ENCODE measurements at regions not wholly inside any gene's neighbourhood (a gene's known extent, or its start where the extent isn't known, plus 50 kb on each side); places are given as distances from the start of the nearest gene placed in this dataset.

DNA sequence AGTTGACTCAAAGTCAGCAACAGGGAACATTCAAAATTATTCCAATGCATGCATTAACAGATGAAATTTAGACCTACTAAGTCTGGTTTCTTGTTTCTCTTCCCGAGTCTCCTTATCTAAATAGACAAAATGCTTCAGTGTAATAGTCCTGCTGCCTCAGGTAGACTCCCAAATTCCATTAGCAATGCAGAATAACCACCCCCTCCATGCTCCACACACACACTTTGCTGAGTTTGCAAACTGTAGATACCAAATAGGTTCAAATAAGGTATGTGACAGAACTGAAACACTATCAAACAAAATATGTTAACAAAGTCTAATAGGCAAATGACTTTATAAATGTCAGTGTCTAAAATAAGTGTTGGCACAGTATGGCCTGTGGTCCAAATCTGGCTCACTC is 451.1 kb upstream of the SOX5 start:
- Mint-ChIP-seq H3K27me3 (ENCODE audit: low read depth) (no peaks in the 10 kb centered on the region), H3K27ac (no peak overlapping the region), H3K4me3 (no peak overlapping the region), H3K9me3 (no peaks in the 10 kb centered on the region), H3K36me3 (no peaks in the 10 kb centered on the region), H3K4me1 (peaks cover 32% of the 10 kb centered on the region)
- no peak for TF ChIP-seq TCF7 (CRISPR knock-in tag; IDR thresholded peaks at IDR 0.05; ENCODE audit: low read depth)
- no peak for TF ChIP-seq CREM (CRISPR knock-in tag; IDR thresholded peaks at IDR 0.05)
- TF ChIP-seq OVOL2 (CRISPR knock-in tag; IDR thresholded peaks at IDR 0.05; ENCODE audit: borderline replicate concordance) = no peak
- no peak for TF ChIP-seq ZNF219 (CRISPR knock-in tag; IDR thresholded peaks at IDR 0.05; ENCODE audit: borderline replicate concordance)
- TF ChIP-seq MYBL2 (CRISPR knock-in tag; IDR thresholded peaks at IDR 0.05) = no peak
- TF ChIP-seq, protein P1, sequence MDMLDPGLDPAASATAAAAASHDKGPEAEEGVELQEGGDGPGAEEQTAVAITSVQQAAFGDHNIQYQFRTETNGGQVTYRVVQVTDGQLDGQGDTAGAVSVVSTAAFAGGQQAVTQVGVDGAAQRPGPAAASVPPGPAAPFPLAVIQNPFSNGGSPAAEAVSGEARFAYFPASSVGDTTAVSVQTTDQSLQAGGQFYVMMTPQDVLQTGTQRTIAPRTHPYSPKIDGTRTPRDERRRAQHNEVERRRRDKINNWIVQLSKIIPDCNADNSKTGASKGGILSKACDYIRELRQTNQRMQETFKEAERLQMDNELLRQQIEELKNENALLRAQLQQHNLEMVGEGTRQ (CRISPR knock-in tag; IDR thresholded peaks at IDR 0.05) = no peak
- TF ChIP-seq EMX1 (CRISPR knock-in tag; IDR thresholded peaks at IDR 0.05) = no peak
- ATAC-seq (no peak), DNase-seq (ENCODE audit: low spot score) (no peak)
- ChIA-PET POLR2A (no interaction called here), CTCF (no interaction called here)

- no peak for ATAC-seq
- DNase-seq (ENCODE audit: low spot score) = no peak
- Mint-ChIP-seq H3K4me1 (peaks cover 26% of the 10 kb centered on the region), H3K36me3 (no peaks in the 10 kb centered on the region), H3K27me3 (ENCODE audit: low read depth) (no peaks in the 10 kb centered on the region), H3K9me3 (no peaks in the 10 kb centered on the region), H3K27ac (no peak overlapping the region), H3K4me3 (no peak overlapping the region)
- TF ChIP-seq ZNF219 (CRISPR knock-in tag; IDR thresholded peaks at IDR 0.05; ENCODE audit: borderline replicate concordance) (no peak), IRF1 (CRISPR knock-in tag; IDR thresholded peaks at IDR 0.05) (no peak), PRDM15 (CRISPR knock-in tag; IDR thresholded peaks at IDR 0.05) (no peak), E2F4 (CRISPR knock-in tag; IDR thresholded peaks at IDR 0.05; ENCODE audit: borderline replicate concordance, low read depth) (no peak), GTF2I (CRISPR knock-in tag; conservative IDR thresholded peaks at IDR 0.05) (no peak), ZNF512 (CRISPR knock-in tag; IDR thresholded peaks at IDR 0.05; ENCODE audit: borderline replicate concordance) (no peak), NFATC4 (CRISPR knock-in tag; IDR thresholded peaks at IDR 0.05) (no peak), ATF3 (CRISPR knock-in tag; conservative IDR thresholded peaks at IDR 0.05) (no peak), NR2C2 (CRISPR knock-in tag; IDR thresholded peaks at IDR 0.05) (no peak), OVOL2 (CRISPR knock-in tag; IDR thresholded peaks at IDR 0.05; ENCODE audit: borderline replicate concordance) (no peak), NFE2L1 (CRISPR knock-in tag; IDR thresholded peaks at IDR 0.05) (no peak), ZNF317 (CRISPR knock-in tag; IDR thresholded peaks at IDR 0.05; ENCODE audit: borderline replicate concordance, low read depth) (no peak), MYBL2 (CRISPR knock-in tag; IDR thresholded peaks at IDR 0.05) (no peak), ZNF232 (CRISPR knock-in tag; IDR thresholded peaks at IDR 0.05) (no peak), ZSCAN18 (CRISPR knock-in tag; IDR thresholded peaks at IDR 0.05) (no peak), CBFB (CRISPR knock-in tag; IDR thresholded peaks at IDR 0.05; ENCODE audit: low read depth) (no peak), SMAD4 (CRISPR knock-in tag; IDR thresholded peaks at IDR 0.05) (no peak), ZBTB21 (CRISPR knock-in tag; IDR thresholded peaks at IDR 0.05; ENCODE audit: borderline replicate concordance) (no peak), FOXJ3 (CRISPR knock-in tag; IDR thresholded peaks at IDR 0.05; ENCODE audit: borderline replicate concordance) (no peak)
- ChIA-PET POLR2A (no interaction called here), CTCF (no interaction called here)
Observed at GRCh38 chr12:24398605-24399004, 449.1 kb upstream of the SOX5 start.

Measured in WTC11 (cell line).